Ovary (tissue), 3 donors: ENCODE measurements at regions not wholly inside any gene's neighbourhood (a gene's known extent, or its start where the extent isn't known, plus 50 kb on each side); places are given as distances from the start of the nearest gene placed in this dataset.

Experiments
- CTCF ChIP-seq, 3 donors: fragments of 450-650 bp in 2 of 3; fragments of 200-600 bp in 1 of 3; IDR thresholded peaks; one replicate each; pipeline versions ENCODE4 v1.5.1 to v1.8.0; 2016 to 2022; ENCODE audit warnings: antibody characterized with exemption in 3 of 3, mild to moderate bottlenecking in 1 of 3
- EP300 ChIP-seq: sonication (generic); formaldehyde crosslinking; IDR thresholded peaks from one replicate; pipeline ENCODE4 v1.6.1; 2017; ENCODE audit warnings: antibody characterized with exemption
- donor health status: DM: no; HTN: no; CAD: no.

DNA sequence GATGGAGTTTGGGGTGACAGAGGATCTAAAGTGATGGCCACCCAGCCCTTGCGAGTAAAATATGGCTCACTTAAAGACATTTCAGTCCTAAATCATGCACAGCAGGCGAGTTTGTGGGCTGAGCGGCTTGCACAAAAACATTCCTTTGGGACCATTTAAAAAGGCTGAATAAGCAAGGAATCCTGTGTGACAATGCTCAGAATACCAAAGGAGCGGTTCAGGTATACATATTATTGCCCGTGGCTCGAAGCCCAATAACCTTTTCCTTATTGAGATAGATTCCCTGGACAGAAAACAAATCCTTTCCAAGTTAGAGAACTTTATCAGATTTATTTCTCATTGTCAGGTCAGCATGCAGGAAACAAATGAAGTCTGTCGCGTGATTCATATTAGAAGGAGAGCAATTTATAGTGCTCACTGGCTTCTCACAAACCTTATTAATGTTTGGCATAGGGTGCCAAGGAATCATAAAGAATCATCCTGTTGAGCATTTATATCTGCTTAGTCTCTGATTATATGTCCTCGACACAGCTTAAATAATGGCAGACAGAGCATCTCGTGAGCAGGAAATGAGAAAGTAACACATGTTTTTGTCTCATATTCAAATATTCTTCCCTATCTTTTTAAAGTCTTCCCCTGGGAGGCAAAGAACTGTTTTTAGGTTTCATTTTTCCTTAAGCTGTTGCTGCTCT lies 121.3 kb downstream of the TRMT11 start:
- TF ChIP-seq EP300: no peak
- TF ChIP-seq CTCF (IDR thresholded peaks at IDR 0.05): no peak
